Stomach (tissue), 4 donors: ENCODE measurements at regions not wholly inside any gene's neighbourhood (a gene's known extent, or its start where the extent isn't known, plus 50 kb on each side); places are given as distances from the start of the nearest gene placed in this dataset.

Source experiments
- CTCF ChIP-seq, 7 experiments: fragments of 450-650 bp in 4 of 7; fragments of 200-600 bp in 3 of 7; sonication (generic) in 3 of 7; IDR thresholded peaks; one replicate each; pipeline ENCODE4 v1.5.1; 2016 to 2019; ENCODE audit warnings: antibody characterized with exemption in 7 of 7, control low read depth in 2 of 7, mild to moderate bottlenecking in 1 of 7
- EP300 ChIP-seq: sonication (generic); formaldehyde crosslinking; IDR thresholded peaks from one replicate; pipeline ENCODE4 v1.6.1; 2017; ENCODE audit warnings: antibody characterized with exemption
- POLR2A ChIP-seq, 4 donors: fragments of 450-650 bp; IDR thresholded peaks; one replicate each; pipeline ENCODE4 v1.6.1; 2016; ENCODE audit warnings: antibody characterized with exemption in 4 of 4, control low read depth in 2 of 4, mild to moderate bottlenecking in 1 of 4, moderate library complexity in 1 of 4
- POLR2AphosphoS5 ChIP-seq, 3 donors: sonication (generic); formaldehyde crosslinking; IDR thresholded peaks; one replicate each; pipeline ENCODE4 v1.6.1; 2016; ENCODE audit warnings: antibody characterized with exemption in 3 of 3

GRCh38 chr3:87507753-87508152 is 231.4 kb upstream of the POU1F1 start:
- TF ChIP-seq POLR2A (IDR thresholded peaks at IDR 0.05) (no peak), POLR2AphosphoS5 (IDR thresholded peaks at IDR 0.05) (no peak), CTCF (IDR thresholded peaks at IDR 0.05) (no peak), EP300 (no peak)
